PFSK-1 (cell line): ENCODE measurements at regions not wholly inside any gene's neighbourhood (a gene's known extent, or its start where the extent isn't known, plus 50 kb on each side); places are given as distances from the start of the nearest gene placed in this dataset.

Source experiments
- FOXP2 ChIP-seq: optimal IDR thresholded peaks from 2 replicates; pipeline ENCODE3; 2011; ENCODE audit warnings: borderline replicate concordance, control low read depth, inconsistent platforms; ENCODE audit not compliant: insufficient read depth; ENCODE audit errors: extremely low read length, extremely low read depth
- POLR2AphosphoS5 ChIP-seq: IDR thresholded peaks from 2 replicates; pipeline ENCODE4 v1.6.1; 2012; ENCODE audit warnings: low read depth, mild to moderate bottlenecking, control low read depth, low read length, moderate library complexity
- SIN3A ChIP-seq: IDR thresholded peaks from 2 replicates; pipeline ENCODE4 v1.6.1; 2012; ENCODE audit warnings: mild to moderate bottlenecking, low read length, moderate library complexity, borderline replicate concordance; ENCODE audit not compliant: insufficient read depth
- TAF1 ChIP-seq: IDR thresholded peaks from 2 replicates; pipeline ENCODE4 v1.6.1; 2012; ENCODE audit warnings: low read length, control low read depth, borderline replicate concordance; ENCODE audit not compliant: insufficient read depth
- TF ChIP-seq, protein P1 (sequence below), 2 experiments: IDR thresholded peaks; 2 replicates each; pipeline versions ENCODE4 v1.6.1 to v1.8.0; 2011 to 2012; ENCODE audit warnings: low read depth in 2 of 2, low read length in 2 of 2, control low read depth in 1 of 2, inconsistent platforms in 1 of 2, mild to moderate bottlenecking in 1 of 2, moderate library complexity in 1 of 2; ENCODE audit not compliant: insufficient read depth in 1 of 2

DNA sequence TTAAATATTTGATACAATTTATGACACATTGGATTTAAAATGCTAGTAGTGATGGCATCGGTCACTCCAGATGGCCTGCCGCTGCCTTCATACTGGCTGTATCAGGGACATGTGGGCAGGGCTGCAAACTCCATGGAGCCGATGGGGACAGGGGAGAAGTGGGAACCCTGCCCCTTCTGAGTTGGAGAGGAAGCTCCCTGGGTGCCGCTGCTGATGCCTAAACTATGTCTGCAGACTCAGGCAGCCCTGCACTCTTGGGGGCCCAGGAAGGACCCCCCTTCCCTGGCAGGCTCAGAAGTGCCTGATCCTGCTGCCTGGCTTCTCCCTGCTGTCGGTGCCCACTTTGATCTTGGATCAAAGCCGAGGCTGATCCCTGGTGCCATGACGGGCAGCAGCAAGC lies 1522.1 kb downstream of the OTOL1 start:
- TF ChIP-seq, protein P1, sequence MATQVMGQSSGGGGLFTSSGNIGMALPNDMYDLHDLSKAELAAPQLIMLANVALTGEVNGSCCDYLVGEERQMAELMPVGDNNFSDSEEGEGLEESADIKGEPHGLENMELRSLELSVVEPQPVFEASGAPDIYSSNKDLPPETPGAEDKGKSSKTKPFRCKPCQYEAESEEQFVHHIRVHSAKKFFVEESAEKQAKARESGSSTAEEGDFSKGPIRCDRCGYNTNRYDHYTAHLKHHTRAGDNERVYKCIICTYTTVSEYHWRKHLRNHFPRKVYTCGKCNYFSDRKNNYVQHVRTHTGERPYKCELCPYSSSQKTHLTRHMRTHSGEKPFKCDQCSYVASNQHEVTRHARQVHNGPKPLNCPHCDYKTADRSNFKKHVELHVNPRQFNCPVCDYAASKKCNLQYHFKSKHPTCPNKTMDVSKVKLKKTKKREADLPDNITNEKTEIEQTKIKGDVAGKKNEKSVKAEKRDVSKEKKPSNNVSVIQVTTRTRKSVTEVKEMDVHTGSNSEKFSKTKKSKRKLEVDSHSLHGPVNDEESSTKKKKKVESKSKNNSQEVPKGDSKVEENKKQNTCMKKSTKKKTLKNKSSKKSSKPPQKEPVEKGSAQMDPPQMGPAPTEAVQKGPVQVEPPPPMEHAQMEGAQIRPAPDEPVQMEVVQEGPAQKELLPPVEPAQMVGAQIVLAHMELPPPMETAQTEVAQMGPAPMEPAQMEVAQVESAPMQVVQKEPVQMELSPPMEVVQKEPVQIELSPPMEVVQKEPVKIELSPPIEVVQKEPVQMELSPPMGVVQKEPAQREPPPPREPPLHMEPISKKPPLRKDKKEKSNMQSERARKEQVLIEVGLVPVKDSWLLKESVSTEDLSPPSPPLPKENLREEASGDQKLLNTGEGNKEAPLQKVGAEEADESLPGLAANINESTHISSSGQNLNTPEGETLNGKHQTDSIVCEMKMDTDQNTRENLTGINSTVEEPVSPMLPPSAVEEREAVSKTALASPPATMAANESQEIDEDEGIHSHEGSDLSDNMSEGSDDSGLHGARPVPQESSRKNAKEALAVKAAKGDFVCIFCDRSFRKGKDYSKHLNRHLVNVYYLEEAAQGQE (IDR thresholded peaks at IDR 0.05; ENCODE audit: insufficient read depth in 1 of 2, low read depth in 2 of 2, low read length in 2 of 2), result no peak
- TF ChIP-seq TAF1 (no peak), SIN3A (no peak), FOXP2 (no peak), POLR2AphosphoS5 (no peak)

DNA sequence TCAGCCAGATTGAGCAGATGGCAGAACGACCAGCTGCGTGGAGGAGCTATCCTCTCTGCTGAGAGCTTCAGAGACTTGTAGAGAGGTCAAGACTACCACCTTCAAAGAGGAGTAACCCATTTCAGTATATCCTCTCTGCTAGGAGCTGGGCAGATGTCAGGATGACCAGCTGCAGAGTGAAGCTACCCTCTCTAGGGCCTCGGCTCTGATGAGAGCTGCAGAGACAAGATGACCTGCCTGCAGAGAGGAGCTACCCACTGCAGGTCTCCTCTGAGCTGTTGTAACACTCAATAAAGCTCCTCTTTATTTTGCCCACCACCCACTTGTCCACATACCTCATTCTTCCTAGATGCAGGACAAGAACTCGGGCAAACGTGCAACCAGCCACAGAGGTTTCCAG lies 1522.7 kb downstream of the OTOL1 start:
- TF ChIP-seq, protein P1 (IDR thresholded peaks at IDR 0.05; ENCODE audit: insufficient read depth in 1 of 2, low read depth in 2 of 2, low read length in 2 of 2), result no peak
- TF ChIP-seq TAF1, result no peak
- TF ChIP-seq FOXP2, result no peak
- TF ChIP-seq POLR2AphosphoS5, result no peak
- TF ChIP-seq SIN3A, result no peak

DNA sequence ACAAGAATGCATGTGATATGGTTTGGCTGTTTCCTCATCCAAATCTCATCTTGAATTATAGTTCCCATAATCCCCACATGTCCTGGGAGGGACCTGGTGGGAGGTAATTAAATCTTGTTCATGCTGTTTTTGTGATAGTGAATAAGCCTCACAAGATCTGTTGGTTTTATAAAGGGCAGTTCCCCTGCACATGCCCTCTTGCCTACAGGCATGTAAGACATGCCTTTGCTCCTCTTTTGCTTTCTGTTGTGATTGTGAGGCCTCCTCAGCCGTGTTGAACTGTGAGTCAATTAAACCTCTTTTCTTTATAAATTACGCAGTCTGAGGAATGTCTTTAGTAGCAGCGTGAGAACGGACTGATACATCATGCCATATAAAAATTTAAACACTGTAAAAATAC lies 1537.0 kb downstream of the OTOL1 start:
- no peak for TF ChIP-seq TAF1
- TF ChIP-seq FOXP2, result no peak
- TF ChIP-seq, protein P1 (IDR thresholded peaks at IDR 0.05; ENCODE audit: insufficient read depth in 1 of 2, low read depth in 2 of 2, low read length in 2 of 2), result no peak
- TF ChIP-seq SIN3A, result no peak
- no peak for TF ChIP-seq POLR2AphosphoS5

DNA sequence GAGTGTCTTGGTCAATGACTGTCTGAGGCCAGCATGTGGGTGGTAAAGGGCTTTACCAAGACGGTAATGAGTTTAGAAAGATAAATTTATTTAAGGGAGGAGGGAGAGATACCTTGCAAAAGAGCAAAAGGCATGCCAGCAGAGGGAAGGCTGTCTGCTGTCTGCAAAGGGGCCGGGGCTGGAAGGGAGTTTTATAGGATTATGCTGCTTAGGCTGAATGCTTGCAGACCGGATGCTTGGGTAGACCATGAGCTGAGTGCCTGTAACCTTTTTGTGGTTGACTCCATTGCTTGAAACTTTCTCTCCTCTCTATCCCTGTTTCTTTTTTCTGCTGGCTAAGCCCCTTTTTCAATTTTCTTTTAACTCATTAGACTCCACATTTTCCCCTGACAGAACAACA lies 1543.0 kb downstream of the OTOL1 start:
- TF ChIP-seq TAF1 (no peak), SIN3A (no peak), POLR2AphosphoS5 (no peak), FOXP2 (no peak)
- TF ChIP-seq, protein P1 (IDR thresholded peaks at IDR 0.05; ENCODE audit: insufficient read depth in 1 of 2, low read depth in 2 of 2, low read length in 2 of 2), result no peak

DNA sequence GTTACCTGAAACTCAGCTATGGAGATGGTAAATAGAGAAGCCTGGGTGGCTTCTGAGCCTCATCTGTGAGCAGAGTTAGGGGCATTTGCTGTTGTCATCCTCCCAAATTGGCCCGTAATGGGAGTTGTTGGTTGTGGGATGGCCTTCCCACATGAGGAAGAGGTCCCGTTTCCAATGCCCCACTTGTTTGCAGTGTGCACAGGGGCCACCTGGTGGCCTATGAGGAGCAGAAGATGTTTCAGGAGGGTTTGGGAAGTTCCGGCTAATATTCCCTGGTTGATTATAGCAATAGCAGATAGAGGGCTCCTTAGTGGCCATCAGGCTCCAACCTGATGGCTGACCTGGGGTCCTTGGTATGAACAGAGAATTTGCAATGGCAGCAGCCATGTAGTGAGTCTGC lies 1546.5 kb downstream of the OTOL1 start:
- TF ChIP-seq SIN3A (no peak), TAF1 (no peak), POLR2AphosphoS5 (no peak), FOXP2 (no peak)
- TF ChIP-seq, protein P1 (IDR thresholded peaks at IDR 0.05; ENCODE audit: insufficient read depth in 1 of 2, low read depth in 2 of 2, low read length in 2 of 2), result no peak
